Endothelial cell of umbilical vein (primary cell): ENCODE measurements at regions not wholly inside any gene's neighbourhood (a gene's known extent, or its start where the extent isn't known, plus 50 kb on each side); places are given as distances from the start of the nearest gene placed in this dataset.

Experiments used
- EZH2 ChIP-seq: IDR thresholded peaks from 2 replicates; pipeline ENCODE4 v1.6.1; 2012; ENCODE audit warnings: borderline replicate concordance, low read depth, mild to moderate bottlenecking, moderate library complexity, low read length, inconsistent platforms; ENCODE audit not compliant: severe bottlenecking
- POLR2A ChIP-seq: IDR thresholded peaks from 2 replicates; pipeline ENCODE4 v1.6.1; 2012; ENCODE audit warnings: low read depth, mild to moderate bottlenecking, control low read depth, low read length

DNA sequence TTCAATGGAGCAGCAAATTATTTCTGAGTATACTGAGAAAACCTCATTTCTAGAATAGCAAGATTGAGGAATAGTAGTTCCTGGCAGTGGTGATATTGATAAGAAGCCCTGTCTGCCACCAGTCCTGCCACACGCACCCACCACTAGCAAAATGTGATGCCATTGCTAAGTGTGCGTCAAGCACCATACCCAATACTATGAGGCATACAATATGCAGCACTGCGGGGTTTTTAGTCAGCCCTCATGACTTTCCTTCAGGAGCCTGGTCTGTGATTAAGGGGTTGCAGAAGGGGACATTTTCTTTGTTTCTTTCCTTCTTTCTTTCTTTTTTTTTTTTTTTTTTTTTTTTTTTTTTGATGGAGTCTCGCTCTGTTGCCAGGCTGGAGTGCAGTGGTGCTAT lies 128.7 kb upstream of the USP38 start:
- TF ChIP-seq POLR2A: no peak
- TF ChIP-seq EZH2: no peak
